GM12892 (cell line): ENCODE measurements at regions not wholly inside any gene's neighbourhood (a gene's known extent, or its start where the extent isn't known, plus 50 kb on each side); places are given as distances from the start of the nearest gene placed in this dataset.

Source experiments
- DNase-seq: peaks from one replicate; pipeline ENCODE4 v3.0.0; 2011; ENCODE audit not compliant: insufficient read length
- FAIRE-seq: peaks from 2 replicates; lab custom pipeline; 2011; peaks lifted over from hg19 to GRCh38; lab: Jason Lieb, UNC
- POLR2A ChIP-seq: IDR thresholded peaks from 2 replicates; pipeline ENCODE4 v1.6.1; 2011; ENCODE audit warnings: low read depth, low read length, control low read depth
- POLR2AphosphoS5 ChIP-seq: IDR thresholded peaks from 2 replicates; pipeline ENCODE4 v1.6.1; 2011; ENCODE audit warnings: low read depth, low read length, control low read depth
- TAF1 ChIP-seq: IDR thresholded peaks from 2 replicates; pipeline ENCODE4 v1.6.1; 2011; ENCODE audit warnings: low read depth, mild to moderate bottlenecking, control low read depth, low read length, borderline replicate concordance

DNA sequence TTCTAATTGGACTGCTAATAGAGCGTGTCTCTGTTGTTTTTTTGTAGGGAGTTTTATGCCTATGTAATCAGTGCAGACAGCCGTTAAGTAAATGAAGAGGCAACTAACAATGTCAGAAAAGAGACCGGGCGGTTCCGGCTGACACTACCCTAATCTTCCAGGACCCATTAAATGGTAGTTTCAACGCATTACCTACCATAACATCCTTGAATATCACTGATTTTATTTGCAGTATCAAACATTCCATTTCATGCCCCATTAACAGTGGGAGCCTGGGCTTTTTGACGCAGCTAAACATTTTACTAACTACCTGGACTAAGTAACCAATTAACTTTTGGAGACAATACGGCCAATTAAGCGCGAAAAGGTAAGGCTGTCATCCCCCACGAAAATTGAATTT is 832.9 kb upstream of the NR2F2 start:
- FAIRE-seq = no peak

DNA sequence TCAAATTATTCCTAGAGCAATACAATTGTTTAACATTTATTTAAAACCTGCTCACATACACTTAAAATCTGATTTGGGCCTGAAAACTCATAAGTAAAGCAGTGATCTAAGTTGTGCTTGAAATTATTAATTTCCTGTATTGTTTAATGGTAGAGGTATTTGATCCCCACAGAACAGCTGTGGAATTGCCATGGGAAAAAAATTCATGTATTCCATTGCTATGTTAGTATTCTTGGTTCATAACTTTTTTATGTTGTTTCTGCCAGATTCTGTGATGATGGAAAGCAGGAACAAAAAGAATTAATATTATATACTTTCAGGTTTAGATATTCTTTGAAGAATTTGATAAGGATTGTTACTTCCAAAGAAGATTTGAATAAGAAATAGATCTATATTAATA is 831.5 kb upstream of the NR2F2 start:
- DNase-seq (no peak), FAIRE-seq (no peak)
- no peak for TF ChIP-seq TAF1
- no peak for TF ChIP-seq POLR2AphosphoS5
- TF ChIP-seq POLR2A = no peak

More for the DNA sequence above, 832.9 kb upstream of the NR2F2 start:
- DNase-seq = no peak
- TF ChIP-seq TAF1 (no peak), POLR2AphosphoS5 (no peak), POLR2A (no peak)

DNA sequence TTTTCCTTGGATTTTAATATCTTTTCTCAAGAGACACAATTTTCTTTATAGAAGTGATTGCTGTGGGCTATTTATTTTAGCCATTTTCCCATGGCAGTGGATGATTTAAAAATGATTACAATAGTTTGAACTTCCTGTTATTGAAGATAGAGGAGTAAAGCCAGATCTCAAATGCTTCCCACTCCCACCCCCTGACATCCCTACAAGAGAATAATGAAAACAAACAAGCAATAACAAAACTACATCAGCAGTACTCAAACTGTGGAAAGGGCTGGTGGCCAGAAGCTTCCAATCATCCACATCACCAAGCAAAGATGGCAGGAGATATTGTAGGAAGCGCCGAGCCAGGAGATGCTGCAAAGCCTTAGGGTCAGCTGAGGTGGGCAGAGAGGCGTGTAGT is 831.1 kb upstream of the NR2F2 start:
- DNase-seq (no peak), FAIRE-seq (no peak)
- TF ChIP-seq POLR2AphosphoS5 = no peak
- no peak for TF ChIP-seq TAF1
- no peak for TF ChIP-seq POLR2A

DNA sequence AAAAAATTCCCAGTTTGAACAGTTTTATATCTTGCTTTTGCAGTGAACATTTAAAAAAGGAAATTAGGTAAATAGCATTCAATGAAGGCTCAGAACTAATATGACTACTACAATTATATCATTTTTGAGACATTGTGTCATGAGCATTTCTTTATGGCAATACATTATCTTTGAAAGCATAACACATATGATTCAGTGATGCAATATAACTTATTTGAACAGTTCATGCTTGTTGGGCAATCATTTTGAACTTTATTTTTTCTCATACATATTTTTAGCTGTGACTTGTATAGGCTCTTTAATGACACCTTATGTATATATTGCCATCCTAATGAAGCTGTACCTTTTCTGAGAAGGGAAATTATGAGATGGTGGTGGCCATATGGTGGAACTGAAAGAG is 828.6 kb upstream of the NR2F2 start:
- TF ChIP-seq POLR2A (no peak), POLR2AphosphoS5 (no peak), TAF1 (no peak)
- FAIRE-seq = no peak
- DNase-seq = no peak

DNA sequence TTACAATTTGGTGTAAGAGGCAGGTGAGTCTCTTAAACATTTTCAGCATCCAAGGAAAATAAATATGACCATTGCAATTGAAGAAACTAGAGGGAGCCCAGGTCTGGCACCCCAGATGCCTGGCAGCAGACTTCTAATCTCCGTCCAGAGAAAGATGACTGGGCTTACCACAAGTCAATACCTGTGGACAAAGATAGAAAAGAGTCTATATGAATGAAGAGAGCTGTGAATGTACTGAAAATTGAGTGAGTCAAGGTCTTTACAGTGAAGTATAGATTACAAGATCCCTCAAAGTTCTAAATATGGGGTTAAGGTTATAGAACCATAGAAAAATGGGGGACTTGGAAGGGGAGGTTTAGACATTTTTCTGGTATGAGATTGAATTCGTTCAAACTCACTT is 827.4 kb upstream of the NR2F2 start:
- no peak for DNase-seq
- TF ChIP-seq TAF1 = no peak
- TF ChIP-seq POLR2AphosphoS5 = no peak
- no peak for TF ChIP-seq POLR2A
- no peak for FAIRE-seq

DNA sequence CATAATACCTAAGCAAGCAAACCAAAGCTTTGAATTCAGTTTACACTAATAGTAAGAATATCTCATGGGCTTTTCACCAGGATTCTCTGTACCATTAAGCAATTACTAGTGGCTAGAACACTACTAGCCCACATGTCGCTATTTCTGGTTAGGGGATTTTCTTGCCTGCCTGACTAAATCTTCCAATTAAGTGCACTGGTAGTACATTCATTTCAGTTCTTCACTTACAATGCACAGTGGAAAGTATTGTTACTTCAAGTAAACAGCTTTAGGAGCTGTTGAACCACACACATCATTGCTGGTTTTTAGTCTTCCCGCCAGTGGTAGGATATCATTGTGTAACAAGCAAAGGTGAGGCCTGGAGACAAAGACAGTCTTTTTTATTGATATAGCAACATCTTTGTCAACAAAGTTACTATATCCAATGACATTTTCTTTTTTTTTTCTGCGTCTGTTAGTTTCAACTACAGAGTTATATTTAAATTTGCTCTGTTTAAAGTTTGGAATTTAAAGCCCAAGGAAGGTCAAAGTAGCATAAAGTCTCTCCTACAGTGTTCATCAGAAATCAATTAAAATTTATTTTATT is 826.8 kb upstream of the NR2F2 start:
- TF ChIP-seq POLR2AphosphoS5 (no peak), POLR2A (no peak), TAF1 (no peak)
- FAIRE-seq = no peak
- DNase-seq = no peak

DNA sequence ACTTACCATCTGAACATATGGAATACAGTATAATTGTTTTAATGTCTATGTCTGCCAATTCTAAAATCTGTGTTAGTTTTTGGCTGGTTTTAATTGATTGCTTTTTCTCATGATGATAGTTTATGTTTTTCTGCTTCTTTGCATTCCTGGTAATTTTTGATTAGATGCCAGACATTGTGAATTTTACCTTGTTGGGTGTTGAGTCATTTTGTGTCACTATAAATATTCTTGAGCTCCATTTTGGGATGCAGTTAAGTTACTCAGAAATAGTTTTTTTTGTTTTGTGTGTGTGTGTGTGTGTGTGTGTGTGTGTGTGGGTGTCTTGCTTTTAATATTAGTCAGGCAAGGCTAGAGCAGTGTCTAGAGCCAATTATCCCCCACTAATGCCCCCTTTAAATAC is 818.8 kb upstream of the NR2F2 start:
- DNase-seq (no peak), FAIRE-seq (no peak)
- TF ChIP-seq POLR2A (no peak), POLR2AphosphoS5 (no peak), TAF1 (no peak)

DNA sequence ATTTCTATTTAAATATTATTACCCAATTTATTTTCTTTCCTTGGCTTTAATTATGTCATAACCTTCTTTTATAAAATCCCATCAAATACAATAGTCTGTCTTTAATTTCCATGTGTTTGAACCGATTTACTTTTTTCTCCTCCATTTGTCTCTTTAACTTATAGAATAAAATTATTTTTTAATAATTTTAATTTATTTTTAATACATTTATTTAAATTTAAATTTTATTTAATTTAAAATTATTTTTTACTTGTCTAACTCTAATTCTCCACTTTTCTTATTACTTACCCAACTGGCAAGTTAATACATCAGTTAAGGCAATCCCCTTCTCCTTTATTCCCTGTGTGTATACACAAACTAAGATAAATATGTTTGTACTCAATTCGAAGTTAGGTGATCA is 817.6 kb upstream of the NR2F2 start:
- DNase-seq (no peak), FAIRE-seq (no peak)
- TF ChIP-seq POLR2A (no peak), POLR2AphosphoS5 (no peak), TAF1 (no peak)

DNA sequence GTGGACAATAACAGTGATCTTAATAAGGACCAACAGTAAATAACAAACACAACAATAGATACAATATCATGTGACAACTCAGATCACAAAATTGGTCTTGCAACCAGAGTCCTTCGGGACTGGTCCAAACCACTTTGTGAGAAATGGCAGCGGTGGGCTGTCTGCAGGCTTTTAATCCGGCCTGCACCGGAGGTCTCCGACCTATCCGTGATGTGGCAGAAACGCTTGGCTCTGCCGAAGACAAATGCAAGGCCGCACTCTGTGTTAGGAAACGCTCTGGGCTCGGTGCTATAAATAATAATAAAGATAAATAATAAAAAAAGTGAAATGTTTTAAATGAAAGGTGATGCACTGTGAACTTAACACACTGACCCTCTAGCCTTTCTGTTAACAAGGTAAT is 810.6 kb upstream of the NR2F2 start:
- DNase-seq (no peak), FAIRE-seq (no peak)
- TF ChIP-seq TAF1 (no peak), POLR2A (no peak), POLR2AphosphoS5 (no peak)

DNA sequence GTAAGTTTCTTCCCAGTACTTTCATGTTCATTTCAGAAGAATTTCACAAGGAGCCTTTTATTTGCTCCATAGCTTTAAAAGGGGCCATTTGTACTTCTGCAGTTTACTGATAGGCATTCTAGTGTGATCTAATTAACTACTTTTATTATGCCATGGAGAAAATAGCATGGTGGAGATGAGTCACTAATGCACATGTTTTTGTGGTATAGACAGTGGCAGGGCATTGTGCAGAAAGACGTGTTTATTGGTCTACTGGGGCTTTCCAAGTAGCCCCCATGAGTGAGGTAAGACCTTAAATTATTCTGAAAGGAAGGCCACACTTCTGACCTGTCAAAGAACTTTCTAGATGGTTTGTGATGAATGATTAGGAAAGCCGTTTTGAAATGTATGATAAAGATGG is 810.0 kb upstream of the NR2F2 start:
- TF ChIP-seq POLR2A = no peak
- TF ChIP-seq POLR2AphosphoS5 = no peak
- TF ChIP-seq TAF1 = no peak
- no peak for DNase-seq
- no peak for FAIRE-seq

DNA sequence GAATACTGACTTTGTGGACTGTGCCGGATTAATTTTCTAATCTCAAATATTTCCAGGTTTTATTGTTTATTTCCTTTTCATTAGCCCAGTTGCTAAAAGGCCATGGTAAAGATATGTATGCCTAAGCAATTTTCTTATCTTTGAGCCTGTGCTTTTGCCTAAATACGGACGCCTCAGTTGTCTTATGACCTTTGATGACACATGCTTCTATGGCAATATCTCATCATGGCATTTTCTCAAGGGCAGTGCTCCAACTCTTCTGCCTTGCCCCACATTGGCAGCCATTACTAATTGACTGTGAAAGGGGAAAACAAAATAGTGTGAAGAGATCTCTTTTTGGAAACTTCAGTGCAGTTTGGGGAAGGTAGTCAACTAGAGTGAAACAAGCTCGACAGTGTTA is 809.6 kb upstream of the NR2F2 start:
- no peak for FAIRE-seq
- DNase-seq = no peak
- no peak for TF ChIP-seq POLR2AphosphoS5
- TF ChIP-seq POLR2A = no peak
- TF ChIP-seq TAF1 = no peak

DNA sequence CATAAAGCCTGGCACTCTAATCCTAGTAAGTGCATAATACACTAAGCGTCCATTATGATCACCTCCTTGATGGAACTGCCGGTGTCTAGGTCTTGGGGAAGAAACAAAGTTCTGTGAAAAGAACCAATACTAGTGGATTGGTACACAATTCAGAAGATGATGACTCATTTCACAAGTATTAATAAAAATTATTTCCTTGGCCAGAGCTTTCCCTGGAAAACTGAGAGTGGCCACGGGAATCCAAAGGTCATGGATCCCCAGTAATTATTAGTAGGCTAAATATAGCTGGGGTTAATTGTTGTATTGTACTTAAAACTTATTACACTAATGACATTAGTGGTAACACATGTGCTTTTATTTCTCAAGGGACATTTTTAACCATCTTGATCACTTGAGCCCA is 808.0 kb upstream of the NR2F2 start:
- DNase-seq = no peak
- TF ChIP-seq POLR2AphosphoS5 = no peak
- no peak for FAIRE-seq
